ENCODE measurements at regions not wholly inside any gene's neighbourhood (a gene's known extent, or its start where the extent isn't known, plus 50 kb on each side); places are given as distances from the start of the nearest gene placed in this dataset.

DNA sequence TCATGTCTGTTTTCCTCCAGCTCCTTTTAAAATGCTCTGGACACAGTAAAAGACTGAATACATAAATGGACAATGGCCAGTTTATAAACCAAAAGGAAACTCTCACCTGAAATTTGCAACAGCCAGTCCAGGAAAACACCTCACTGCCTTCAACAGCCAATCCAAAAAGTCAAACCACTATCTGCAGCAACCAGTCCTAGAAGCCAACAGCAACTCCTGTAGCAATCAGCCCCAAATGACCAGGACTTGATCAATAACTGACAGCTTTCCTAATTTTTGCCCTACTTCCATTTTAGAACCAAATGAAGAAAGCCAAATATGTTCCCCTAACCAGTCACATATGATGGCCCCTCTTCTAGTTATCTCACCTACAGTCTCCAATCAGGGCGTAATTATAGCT is 309.5 kb upstream of the CPXCR1 start:
- TF ChIP-seq, protein P1, sequence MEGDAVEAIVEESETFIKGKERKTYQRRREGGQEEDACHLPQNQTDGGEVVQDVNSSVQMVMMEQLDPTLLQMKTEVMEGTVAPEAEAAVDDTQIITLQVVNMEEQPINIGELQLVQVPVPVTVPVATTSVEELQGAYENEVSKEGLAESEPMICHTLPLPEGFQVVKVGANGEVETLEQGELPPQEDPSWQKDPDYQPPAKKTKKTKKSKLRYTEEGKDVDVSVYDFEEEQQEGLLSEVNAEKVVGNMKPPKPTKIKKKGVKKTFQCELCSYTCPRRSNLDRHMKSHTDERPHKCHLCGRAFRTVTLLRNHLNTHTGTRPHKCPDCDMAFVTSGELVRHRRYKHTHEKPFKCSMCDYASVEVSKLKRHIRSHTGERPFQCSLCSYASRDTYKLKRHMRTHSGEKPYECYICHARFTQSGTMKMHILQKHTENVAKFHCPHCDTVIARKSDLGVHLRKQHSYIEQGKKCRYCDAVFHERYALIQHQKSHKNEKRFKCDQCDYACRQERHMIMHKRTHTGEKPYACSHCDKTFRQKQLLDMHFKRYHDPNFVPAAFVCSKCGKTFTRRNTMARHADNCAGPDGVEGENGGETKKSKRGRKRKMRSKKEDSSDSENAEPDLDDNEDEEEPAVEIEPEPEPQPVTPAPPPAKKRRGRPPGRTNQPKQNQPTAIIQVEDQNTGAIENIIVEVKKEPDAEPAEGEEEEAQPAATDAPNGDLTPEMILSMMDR (IDR thresholded peaks at IDR 0.05): no peak
- intact Hi-C loops (cut with DNase I): no loop called here
- Histone ChIP-seq H3K4me3 (no peak overlapping the region), H3K27me3 (no peaks in the 10 kb centered on the region), H3K4me1 (no peaks in the 10 kb centered on the region), H3K36me3 (no peaks in the 10 kb centered on the region), H3K9me3 (no peaks in the 10 kb centered on the region), H3K27ac (no peak overlapping the region)
- WGBS, 2 donors: 58 to 70% methylated on average over 1 of the region's 1 CpG
- DNase-seq: no peak
- no peak for ATAC-seq

DNA sequence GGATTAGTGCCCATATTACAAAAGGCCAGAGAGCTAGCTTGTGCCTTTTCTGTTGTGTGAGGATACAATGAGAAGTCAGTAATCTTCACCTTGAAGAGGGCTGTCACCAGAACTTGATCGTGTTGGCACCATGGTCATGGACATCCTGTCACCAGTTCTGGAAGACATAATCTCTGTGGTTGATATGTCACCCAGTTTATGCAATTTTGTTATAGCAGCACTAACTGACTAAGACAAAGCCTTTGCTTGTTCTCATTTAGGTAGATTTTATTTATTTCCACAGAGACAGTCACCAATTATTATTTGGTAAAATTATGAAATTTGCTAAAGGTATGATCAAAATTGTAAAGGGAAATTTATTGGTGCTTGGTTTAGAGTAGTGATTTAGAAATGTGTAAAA is 308.8 kb upstream of the CPXCR1 start:
- Histone ChIP-seq H3K36me3 (no peaks in the 10 kb centered on the region), H3K4me1 (no peaks in the 10 kb centered on the region), H3K9me3 (no peaks in the 10 kb centered on the region), H3K27me3 (no peaks in the 10 kb centered on the region), H3K27ac (no peak overlapping the region), H3K4me3 (no peak overlapping the region)
- WGBS, 2 donors: 75 to 80% methylated on average over 1 of the region's 1 CpG
- TF ChIP-seq, protein P1 (IDR thresholded peaks at IDR 0.05): no peak
- intact Hi-C loops (cut with DNase I): no loop called here
- no peak for DNase-seq
- no peak for ATAC-seq

GRCh38 chrX:88439935-88440334 is 307.1 kb upstream of the CPXCR1 start:
- no peaks in the 10 kb centered on the region for H3K9me3 ChIP-seq
- DNase-seq (no peak), ATAC-seq (no peak)
- H3K27ac ChIP-seq: no peak overlapping the region
- no peak overlapping the region for H3K4me3 ChIP-seq
- no peaks in the 10 kb centered on the region for H3K27me3 ChIP-seq
- no peaks in the 10 kb centered on the region for H3K36me3 ChIP-seq
- TF ChIP-seq, protein P1 (IDR thresholded peaks at IDR 0.05): no peak
- no peaks in the 10 kb centered on the region for H3K4me1 ChIP-seq
- intact Hi-C loops (cut with DNase I): no loop called here

All from heart right ventricle (tissue), 16 donors.